NB4 (cell line): ENCODE measurements at regions not wholly inside any gene's neighbourhood (a gene's known extent, or its start where the extent isn't known, plus 50 kb on each side); places are given as distances from the start of the nearest gene placed in this dataset.

Experiments used
- DNase-seq: peaks from one replicate; pipeline ENCODE4 v3.0.0; 2010; ENCODE audit warnings: low read depth
- H3K4me3 ChIP-seq: one replicate; pipeline ENCODE4 v1.5.1; 2011; ENCODE audit warnings: mild to moderate bottlenecking, low read depth, low read length, moderate library complexity
- CTCF ChIP-seq: IDR thresholded peaks from one replicate; pipeline ENCODE4 v1.5.1; 2012; ENCODE audit warnings: low read depth, low read length
- MAX ChIP-seq: IDR thresholded peaks from 2 replicates; pipeline ENCODE4 v1.6.1; 2011; ENCODE audit warnings: low read depth, low read length
- MYC ChIP-seq: IDR thresholded peaks from 2 replicates; pipeline ENCODE4 v1.6.1; 2011; ENCODE audit warnings: low read depth, low read length
- POLR2A ChIP-seq: IDR thresholded peaks from 2 replicates; pipeline ENCODE4 v1.6.1; 2011; ENCODE audit warnings: mild to moderate bottlenecking; ENCODE audit not compliant: insufficient read length; ENCODE audit errors: extremely low read depth

- TF ChIP-seq CTCF (no peak), MAX (no peak), POLR2A (no peak), MYC (no peak)
- no peak for DNase-seq
- no peak overlapping the region for H3K4me3 ChIP-seq
These were observed 251.7 kb upstream of the MYO3A start for GRCh38 chr10:25682203-25682851.

GRCh38 chr10:25683344-25683743 lies 250.7 kb upstream of the MYO3A start:
- DNase-seq = no peak
- no peak overlapping the region for H3K4me3 ChIP-seq
- TF ChIP-seq MYC (no peak), MAX (no peak), CTCF (no peak), POLR2A (no peak)

GRCh38 chr10:25687521-25687920 lies 246.5 kb upstream of the MYO3A start:
- H3K4me3 ChIP-seq = no peak overlapping the region
- DNase-seq = no peak
- TF ChIP-seq CTCF = no peak
- TF ChIP-seq POLR2A = no peak
- TF ChIP-seq MYC = no peak
- no peak for TF ChIP-seq MAX

GRCh38 chr10:25689346-25690100 lies 244.5 kb upstream of the MYO3A start:
- TF ChIP-seq CTCF (no peak), POLR2A (no peak), MYC (no peak), MAX (no peak)
- DNase-seq = no peak
- H3K4me3 ChIP-seq = no peak overlapping the region

GRCh38 chr10:25692761-25693160 lies 241.3 kb upstream of the MYO3A start:
- no peak for DNase-seq
- no peak overlapping the region for H3K4me3 ChIP-seq
- TF ChIP-seq CTCF (no peak), MYC (no peak), MAX (no peak), POLR2A (no peak)
